ENCODE measurements at regions not wholly inside any gene's neighbourhood (a gene's known extent, or its start where the extent isn't known, plus 50 kb on each side); places are given as distances from the start of the nearest gene placed in this dataset.

DNA sequence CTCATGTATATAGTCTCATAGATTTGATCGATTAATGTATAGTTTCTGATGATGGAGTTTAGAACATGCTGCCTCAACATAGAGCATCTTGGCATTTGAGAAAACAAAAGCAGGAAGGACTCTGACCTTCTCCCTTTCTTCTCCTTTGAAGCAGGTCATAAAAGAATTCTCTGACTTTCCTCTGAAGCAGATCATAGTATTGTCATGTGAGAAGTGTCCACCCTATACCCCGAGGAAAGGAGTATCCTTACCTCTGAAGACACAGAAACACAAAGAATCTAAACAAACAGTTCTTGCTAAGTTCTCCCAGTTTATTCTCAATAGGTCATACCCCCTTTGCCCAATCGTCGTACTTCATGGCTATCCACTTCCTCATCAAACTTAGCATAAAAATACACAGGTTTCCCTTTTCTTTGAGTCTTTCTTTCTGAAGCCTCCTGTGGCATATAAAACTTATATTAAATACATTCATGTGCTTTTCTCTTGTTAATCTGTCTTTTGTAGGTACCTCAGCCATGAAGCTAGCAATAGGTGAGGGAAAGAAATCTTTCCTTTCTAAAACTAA lies 194.9 kb downstream of the REEP3 start:
- H3K4me3 ChIP-seq (ENCODE audit: control insufficient read depth, low read depth, low read length) = no peak overlapping the region
- DNase-seq (ENCODE audit: low read depth) = no peak
- TF ChIP-seq, protein P1, sequence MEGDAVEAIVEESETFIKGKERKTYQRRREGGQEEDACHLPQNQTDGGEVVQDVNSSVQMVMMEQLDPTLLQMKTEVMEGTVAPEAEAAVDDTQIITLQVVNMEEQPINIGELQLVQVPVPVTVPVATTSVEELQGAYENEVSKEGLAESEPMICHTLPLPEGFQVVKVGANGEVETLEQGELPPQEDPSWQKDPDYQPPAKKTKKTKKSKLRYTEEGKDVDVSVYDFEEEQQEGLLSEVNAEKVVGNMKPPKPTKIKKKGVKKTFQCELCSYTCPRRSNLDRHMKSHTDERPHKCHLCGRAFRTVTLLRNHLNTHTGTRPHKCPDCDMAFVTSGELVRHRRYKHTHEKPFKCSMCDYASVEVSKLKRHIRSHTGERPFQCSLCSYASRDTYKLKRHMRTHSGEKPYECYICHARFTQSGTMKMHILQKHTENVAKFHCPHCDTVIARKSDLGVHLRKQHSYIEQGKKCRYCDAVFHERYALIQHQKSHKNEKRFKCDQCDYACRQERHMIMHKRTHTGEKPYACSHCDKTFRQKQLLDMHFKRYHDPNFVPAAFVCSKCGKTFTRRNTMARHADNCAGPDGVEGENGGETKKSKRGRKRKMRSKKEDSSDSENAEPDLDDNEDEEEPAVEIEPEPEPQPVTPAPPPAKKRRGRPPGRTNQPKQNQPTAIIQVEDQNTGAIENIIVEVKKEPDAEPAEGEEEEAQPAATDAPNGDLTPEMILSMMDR (conservative IDR thresholded peaks at IDR 0.05; ENCODE audit: control insufficient read depth, insufficient read depth, low read depth, low read length) = no peak

DNA sequence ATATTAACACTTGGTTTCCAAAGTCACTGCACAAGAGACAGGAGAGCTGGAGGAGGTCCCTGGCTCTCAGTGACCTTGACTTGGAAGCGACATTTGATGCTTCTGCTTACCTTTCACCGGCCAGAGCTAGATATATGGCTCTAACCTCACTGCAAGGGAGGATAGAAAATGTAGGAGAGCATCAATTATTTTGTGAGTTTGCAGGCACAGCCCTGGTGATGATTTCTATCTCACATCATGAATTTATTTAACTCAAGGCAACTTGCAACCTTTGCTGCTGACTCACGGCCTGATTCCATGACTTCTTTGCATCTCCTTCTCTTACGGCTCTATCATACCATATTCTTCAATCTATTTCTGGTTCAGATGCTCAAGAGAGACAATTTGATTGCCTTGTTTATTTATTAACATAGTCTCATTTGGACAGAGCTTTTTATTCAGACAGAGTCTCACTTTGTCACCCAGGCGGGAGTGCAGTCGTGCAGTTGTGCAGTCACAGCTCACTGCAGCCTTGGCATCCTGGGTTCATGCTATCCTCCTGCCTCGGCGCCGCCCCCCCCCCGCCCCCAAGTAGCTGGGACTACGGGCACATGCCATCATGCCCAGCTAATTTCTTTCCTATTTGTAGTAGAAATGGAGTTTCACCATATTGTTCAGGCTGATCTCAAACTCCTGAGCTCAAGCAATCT lies 196.0 kb downstream of the REEP3 start:
- TF ChIP-seq, protein P1 (conservative IDR thresholded peaks at IDR 0.05; ENCODE audit: control insufficient read depth, insufficient read depth, low read depth, low read length) = no peak
- H3K4me3 ChIP-seq (ENCODE audit: control insufficient read depth, low read depth, low read length) = no peak overlapping the region
- DNase-seq (ENCODE audit: low read depth) = no peak

DNA sequence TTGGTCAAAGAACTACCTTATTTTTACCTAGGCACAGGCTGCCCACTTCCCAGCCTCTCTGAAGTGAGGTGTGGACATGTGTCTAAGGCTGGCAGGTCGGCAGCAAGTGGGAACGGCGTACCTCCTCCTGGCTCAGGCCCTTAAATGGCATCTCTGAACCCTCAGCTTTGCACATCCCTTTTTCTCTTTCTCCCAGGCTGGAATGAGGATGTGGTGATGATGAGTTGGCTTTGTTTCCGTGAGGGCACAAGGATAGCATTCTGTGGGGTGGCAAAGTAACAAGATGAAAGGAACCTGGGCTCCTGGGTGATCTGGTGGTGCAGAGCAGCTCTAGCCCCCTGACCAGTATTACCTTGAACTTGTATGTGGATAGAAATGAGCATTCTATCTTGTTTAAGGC lies 196.8 kb downstream of the REEP3 start:
- no peak overlapping the region for H3K4me3 ChIP-seq (ENCODE audit: control insufficient read depth, low read depth, low read length)
- no peak for DNase-seq (ENCODE audit: low read depth)
- TF ChIP-seq, protein P1 (conservative IDR thresholded peaks at IDR 0.05; ENCODE audit: control insufficient read depth, insufficient read depth, low read depth, low read length) = no peak

DNA sequence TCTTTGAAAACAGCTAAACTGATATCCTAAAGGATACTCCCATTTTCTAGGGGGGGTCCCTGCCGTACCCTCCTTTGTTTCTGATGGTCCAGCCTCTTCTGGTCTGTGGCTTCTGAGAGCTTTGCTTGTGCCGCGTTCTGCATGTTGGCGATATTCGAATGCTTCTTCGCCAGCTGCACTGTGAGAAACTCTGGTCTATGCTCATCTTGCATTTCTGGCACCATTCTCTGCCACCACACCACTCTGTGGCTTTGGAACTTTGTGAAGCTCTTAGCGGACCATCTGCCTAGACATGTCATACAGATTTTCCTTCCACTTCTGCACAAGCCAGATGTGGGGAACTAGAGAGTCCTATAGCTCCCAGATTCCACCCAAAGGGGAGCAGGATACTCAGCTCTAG lies 197.2 kb downstream of the REEP3 start:
- no peak overlapping the region for H3K4me3 ChIP-seq (ENCODE audit: control insufficient read depth, low read depth, low read length)
- no peak for DNase-seq (ENCODE audit: low read depth)
- TF ChIP-seq, protein P1 (conservative IDR thresholded peaks at IDR 0.05; ENCODE audit: control insufficient read depth, insufficient read depth, low read depth, low read length) = no peak

DNA sequence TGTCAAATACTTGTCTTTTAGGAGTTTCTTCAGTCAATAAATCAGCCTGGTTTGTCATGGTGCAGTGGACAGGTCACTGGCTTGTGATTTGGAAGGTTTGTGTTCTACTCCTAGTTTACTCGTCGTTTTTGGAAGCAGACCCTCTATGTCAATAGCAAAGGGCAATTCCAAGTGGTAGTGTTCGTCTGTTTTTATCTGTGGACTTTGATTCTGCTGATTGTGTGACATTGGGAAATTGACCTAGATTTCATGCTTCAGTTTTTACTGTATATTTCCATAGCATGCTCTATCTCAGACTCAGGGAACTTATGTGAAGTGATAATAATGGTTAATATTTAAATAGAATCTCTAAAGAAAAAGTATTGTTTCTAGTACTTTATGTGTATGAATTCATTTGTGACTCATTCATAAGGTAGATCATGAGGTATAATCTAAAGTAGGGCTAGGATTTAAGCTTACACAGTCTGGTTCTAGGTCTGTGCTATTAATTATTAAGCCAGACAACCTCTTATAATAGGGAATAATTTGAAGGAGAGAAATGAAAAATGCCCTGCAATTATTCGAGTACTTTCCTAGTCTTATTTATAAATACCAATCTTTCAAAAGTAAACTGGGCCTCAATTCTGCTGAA lies 198.1 kb downstream of the REEP3 start:
- H3K4me3 ChIP-seq (ENCODE audit: control insufficient read depth, low read depth, low read length) = no peak overlapping the region
- TF ChIP-seq, protein P1 (conservative IDR thresholded peaks at IDR 0.05; ENCODE audit: control insufficient read depth, insufficient read depth, low read depth, low read length) = no peak
- DNase-seq (ENCODE audit: low read depth) = no peak

DNA sequence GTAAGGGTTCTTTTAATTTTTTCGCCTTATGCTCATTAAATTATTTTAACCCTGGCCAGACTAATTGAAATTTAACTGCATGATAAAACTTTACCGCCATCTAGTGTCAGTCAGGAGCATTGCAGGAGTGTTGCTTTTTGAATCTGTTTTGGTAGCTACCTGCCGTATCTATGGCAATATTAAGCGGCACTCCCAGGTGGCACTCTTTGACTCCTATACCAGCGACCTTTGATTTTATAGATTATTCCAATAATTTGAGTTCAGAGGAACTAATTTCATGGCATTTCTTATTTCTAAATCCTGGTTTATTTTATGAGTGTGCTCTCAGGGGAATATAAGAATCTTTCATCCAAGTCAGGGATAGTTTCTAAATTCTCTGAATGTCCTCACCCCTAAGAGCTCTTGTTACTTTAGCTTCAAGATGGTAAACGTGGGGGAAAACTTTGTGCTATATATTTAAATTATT lies 198.9 kb downstream of the REEP3 start:
- TF ChIP-seq, protein P1 (conservative IDR thresholded peaks at IDR 0.05; ENCODE audit: control insufficient read depth, insufficient read depth, low read depth, low read length) = peak; percentile 95

More for the DNA sequence above, 198.9 kb downstream of the REEP3 start:
- no peak overlapping the region for H3K4me3 ChIP-seq (ENCODE audit: control insufficient read depth, low read depth, low read length)
- DNase-seq (ENCODE audit: low read depth) = peak; percentile 63

Data from fibroblast of mammary gland (primary cell).